ENCODE measurements at regions not wholly inside any gene's neighbourhood (a gene's known extent, or its start where the extent isn't known, plus 50 kb on each side); places are given as distances from the start of the nearest gene placed in this dataset.

DNA sequence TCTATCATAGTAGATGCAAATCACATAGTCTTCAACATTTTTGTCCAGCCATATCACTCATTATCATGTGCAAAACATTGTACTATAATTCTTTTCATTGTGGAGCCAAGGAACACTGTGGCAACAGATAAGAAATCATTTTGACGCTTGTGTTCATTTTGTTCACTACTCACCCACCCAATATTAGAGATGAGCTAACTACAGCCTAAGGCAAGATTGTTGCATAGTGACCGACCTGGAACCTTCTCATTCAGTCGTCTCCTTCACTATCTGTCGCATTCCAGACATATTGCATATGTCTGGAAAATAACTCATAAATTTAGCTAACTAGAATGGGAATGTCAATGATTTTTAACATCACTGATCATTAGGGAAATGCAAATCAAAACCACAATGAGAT lies 270.3 kb downstream of the CGGBP1 start:
- Histone ChIP-seq H3K36me3 (ENCODE audit: insufficient read depth, low read length) (no peaks in the 10 kb centered on the region), H2AFZ (ENCODE audit: low read length, unreplicated experiment) (no peak overlapping the region), H3K27me3 (ENCODE audit: insufficient read depth, low read length) (peaks cover 34% of the 10 kb centered on the region), H3K79me2 (ENCODE audit: control insufficient read depth, insufficient read depth, low read length, unreplicated experiment) (no peaks in the 10 kb centered on the region), H3K4me1 (ENCODE audit: control insufficient read depth, insufficient read depth, low read length, unreplicated experiment) (no peaks in the 10 kb centered on the region), H3K4me3 (ENCODE audit: low read depth, low read length) (no peak overlapping the region), H3K27ac (ENCODE audit: low read depth, low read length) (no peak overlapping the region)

DNA sequence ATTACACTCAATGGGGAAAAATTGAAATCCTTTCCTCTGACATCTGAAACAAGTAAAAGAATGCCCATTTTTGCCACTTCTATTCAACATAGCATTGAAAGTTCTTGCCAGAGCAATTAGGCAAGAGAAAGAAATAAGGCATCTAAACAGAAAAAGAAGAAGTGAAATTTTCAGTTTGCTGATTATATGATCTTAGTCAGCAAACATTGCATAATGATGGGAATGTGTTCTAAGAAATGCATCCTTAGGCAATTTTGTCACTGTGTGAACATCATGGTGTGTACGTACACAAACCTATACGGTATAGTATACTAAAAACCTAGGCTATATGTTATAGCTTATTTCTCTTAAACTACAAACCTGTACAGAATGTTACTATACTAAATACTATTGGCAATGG lies 278.0 kb downstream of the CGGBP1 start:
- H3K4me1 ChIP-seq (ENCODE audit: control insufficient read depth, insufficient read depth, low read length, unreplicated experiment) = no peaks in the 10 kb centered on the region
- no peaks in the 10 kb centered on the region for H3K36me3 ChIP-seq (ENCODE audit: insufficient read depth, low read length)
- no peak overlapping the region for H2AFZ ChIP-seq (ENCODE audit: low read length, unreplicated experiment)
- no peaks in the 10 kb centered on the region for H3K79me2 ChIP-seq (ENCODE audit: control insufficient read depth, insufficient read depth, low read length, unreplicated experiment)
- no peak overlapping the region for H3K27ac ChIP-seq (ENCODE audit: low read depth, low read length)
- H3K27me3 ChIP-seq (ENCODE audit: insufficient read depth, low read length) = peaks cover 7% of the 10 kb centered on the region
- H3K4me3 ChIP-seq (ENCODE audit: low read depth, low read length) = no peak overlapping the region

DNA sequence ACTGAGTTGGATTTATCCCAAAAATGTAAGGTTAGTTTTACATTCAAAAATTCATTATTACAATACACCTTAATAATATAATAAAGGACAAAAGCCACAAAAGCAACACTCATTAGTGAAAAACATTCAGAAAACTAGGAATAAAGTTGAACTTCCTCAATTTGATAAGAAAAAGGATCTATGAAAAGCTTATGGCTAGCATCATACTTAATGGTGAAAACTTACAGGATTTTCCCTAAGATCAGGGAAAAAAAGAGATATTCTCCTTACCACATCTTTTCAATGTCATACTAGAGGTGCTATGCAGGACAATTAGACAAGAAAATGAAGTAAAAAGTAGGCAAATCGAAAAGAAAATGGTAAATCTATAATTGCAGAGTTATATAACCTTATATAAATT lies 279.9 kb downstream of the CGGBP1 start:
- no peaks in the 10 kb centered on the region for H3K36me3 ChIP-seq (ENCODE audit: insufficient read depth, low read length)
- no peaks in the 10 kb centered on the region for H3K4me1 ChIP-seq (ENCODE audit: control insufficient read depth, insufficient read depth, low read length, unreplicated experiment)
- H3K27me3 ChIP-seq (ENCODE audit: insufficient read depth, low read length) = peaks cover 9% of the 10 kb centered on the region
- H3K79me2 ChIP-seq (ENCODE audit: control insufficient read depth, insufficient read depth, low read length, unreplicated experiment) = no peaks in the 10 kb centered on the region
- H3K4me3 ChIP-seq (ENCODE audit: low read depth, low read length) = no peak overlapping the region
- H3K27ac ChIP-seq (ENCODE audit: low read depth, low read length) = no peak overlapping the region
- no peak overlapping the region for H2AFZ ChIP-seq (ENCODE audit: low read length, unreplicated experiment)

DNA sequence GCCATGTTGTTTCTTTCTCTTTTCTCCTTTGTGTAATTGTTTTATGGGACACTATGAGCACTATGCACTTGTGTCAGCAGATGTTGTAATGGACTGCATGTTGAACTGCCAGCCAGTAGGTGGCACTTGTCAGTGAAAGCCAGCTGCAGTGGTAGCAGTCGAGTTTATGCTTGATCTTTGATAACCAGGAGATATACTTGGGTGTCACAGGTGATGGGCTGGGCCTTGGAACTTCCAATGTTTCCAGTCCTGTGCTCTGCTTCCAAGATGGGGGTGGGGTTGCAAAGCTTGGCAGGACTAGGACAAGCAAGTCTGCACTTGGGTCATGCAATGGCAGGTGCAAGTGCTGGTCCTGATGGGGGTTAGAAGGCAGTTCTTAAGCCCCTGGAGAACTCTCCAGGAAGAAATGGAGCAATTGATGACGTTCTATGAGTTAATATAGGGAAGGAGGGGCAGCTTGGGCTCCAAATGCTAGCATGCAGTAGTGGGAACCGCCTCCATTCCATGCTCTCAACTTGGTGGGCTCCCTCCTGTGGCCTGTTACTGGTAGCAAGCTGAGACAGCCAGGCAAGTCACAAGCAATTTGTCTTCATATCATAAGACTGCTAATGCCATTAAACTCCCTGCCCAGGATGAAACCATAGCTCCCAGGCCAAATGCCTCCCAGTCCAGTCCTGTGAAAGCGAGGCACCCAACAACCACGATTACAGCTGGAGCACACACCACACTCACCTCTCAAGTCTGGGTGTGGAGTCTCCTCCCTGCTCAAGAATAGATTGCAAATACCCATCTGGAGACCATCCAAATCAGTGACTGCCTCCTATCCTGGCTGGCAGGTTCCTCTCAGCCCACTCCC lies 287.2 kb downstream of the CGGBP1 start:
- Histone ChIP-seq H3K4me1 (ENCODE audit: control insufficient read depth, insufficient read depth, low read length, unreplicated experiment) (no peaks in the 10 kb centered on the region), H3K27me3 (ENCODE audit: insufficient read depth, low read length) (peaks cover 10% of the 10 kb centered on the region), H3K79me2 (ENCODE audit: control insufficient read depth, insufficient read depth, low read length, unreplicated experiment) (no peaks in the 10 kb centered on the region), H3K27ac (ENCODE audit: low read depth, low read length) (no peak overlapping the region), H2AFZ (ENCODE audit: low read length, unreplicated experiment) (no peak overlapping the region), H3K36me3 (ENCODE audit: insufficient read depth, low read length) (no peaks in the 10 kb centered on the region), H3K4me3 (ENCODE audit: low read depth, low read length) (no peak overlapping the region)

- H3K79me2 ChIP-seq (ENCODE audit: control insufficient read depth, insufficient read depth, low read length, unreplicated experiment) = no peaks in the 10 kb centered on the region
- no peak overlapping the region for H2AFZ ChIP-seq (ENCODE audit: low read length, unreplicated experiment)
- no peaks in the 10 kb centered on the region for H3K36me3 ChIP-seq (ENCODE audit: insufficient read depth, low read length)
- no peak overlapping the region for H3K27ac ChIP-seq (ENCODE audit: low read depth, low read length)
- no peak overlapping the region for H3K4me3 ChIP-seq (ENCODE audit: low read depth, low read length)
- peaks cover 6% of the 10 kb centered on the region; the same call in 1 of the 2 replicates for H3K27me3 ChIP-seq (ENCODE audit: insufficient read depth, low read length)
- H3K4me1 ChIP-seq (ENCODE audit: control insufficient read depth, insufficient read depth, low read length, unreplicated experiment) = no peaks in the 10 kb centered on the region
Measured at GRCh38 chr3:87766721-87767120, 292.1 kb downstream of the CGGBP1 start.

DNA sequence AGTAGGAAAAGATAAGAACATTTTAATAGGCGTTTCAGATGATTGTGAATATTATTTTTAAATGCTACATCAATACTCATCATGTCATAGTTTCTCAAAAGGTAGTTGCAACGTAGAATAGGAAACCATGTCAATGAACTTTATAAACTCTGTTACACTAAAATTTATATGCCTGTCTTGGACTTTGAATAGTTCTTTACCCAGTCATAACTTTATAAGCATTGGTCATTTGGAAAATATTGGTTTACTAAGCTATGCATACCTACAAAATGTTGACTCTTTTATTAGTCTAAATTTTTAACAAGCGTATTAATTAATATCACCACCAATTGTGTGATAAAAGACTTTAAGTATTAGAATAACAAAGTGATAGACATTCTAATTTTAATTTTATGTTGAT lies 293.5 kb downstream of the CGGBP1 start:
- Histone ChIP-seq H3K4me3 (ENCODE audit: low read depth, low read length) (no peak overlapping the region), H2AFZ (ENCODE audit: low read length, unreplicated experiment) (no peak overlapping the region), H3K79me2 (ENCODE audit: control insufficient read depth, insufficient read depth, low read length, unreplicated experiment) (no peaks in the 10 kb centered on the region), H3K27me3 (ENCODE audit: insufficient read depth, low read length) (peaks cover 6% of the 10 kb centered on the region; the same call in 1 of the 2 replicates), H3K27ac (ENCODE audit: low read depth, low read length) (no peak overlapping the region), H3K4me1 (ENCODE audit: control insufficient read depth, insufficient read depth, low read length, unreplicated experiment) (no peaks in the 10 kb centered on the region), H3K36me3 (ENCODE audit: insufficient read depth, low read length) (no peaks in the 10 kb centered on the region)

DNA sequence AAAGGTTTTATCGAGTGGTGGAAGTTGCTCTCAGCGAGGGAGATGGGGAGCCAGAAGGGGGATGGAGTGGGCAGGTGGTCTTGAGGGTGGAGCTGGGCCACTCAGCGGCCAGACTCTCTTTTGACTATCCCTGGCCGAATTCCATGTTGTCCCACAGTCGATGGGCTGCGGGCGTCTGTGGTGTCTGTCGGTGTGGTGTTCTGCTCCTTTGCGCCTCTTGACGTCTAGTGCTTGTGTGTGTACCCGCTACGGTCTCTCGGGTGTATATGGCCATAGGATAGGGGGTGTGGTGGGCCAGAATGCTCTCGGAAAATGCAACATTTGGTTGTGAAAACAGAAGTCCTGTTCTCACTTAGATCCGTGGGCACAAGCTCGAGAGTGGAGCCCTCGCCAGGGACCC lies 297.0 kb downstream of the CGGBP1 start:
- no peaks in the 10 kb centered on the region for H3K27me3 ChIP-seq (ENCODE audit: insufficient read depth, low read length)
- H3K27ac ChIP-seq (ENCODE audit: low read depth, low read length) = no peak overlapping the region

DNA sequence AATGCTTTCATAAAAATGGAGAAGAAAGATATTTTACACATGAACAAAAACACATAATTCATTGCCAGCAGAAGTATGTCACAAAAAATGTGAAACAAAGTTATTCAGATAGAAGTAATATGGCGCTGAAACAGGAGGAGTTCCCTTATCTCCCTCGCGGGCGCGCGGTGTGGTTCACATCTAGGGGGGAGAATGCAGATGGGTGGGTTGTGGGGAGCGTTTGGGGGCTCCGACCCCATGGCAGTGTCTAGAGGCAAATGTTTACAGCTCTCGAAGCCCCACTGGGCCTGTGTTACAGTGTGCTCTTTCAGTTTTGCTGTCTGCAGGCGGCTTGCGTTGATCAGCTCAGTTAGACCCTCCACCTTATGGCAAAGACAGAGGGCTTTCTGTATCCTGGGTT lies 297.5 kb downstream of the CGGBP1 start:
- H3K79me2 ChIP-seq (ENCODE audit: control insufficient read depth, insufficient read depth, low read length, unreplicated experiment) = no peaks in the 10 kb centered on the region
- no peaks in the 10 kb centered on the region for H3K4me1 ChIP-seq (ENCODE audit: control insufficient read depth, insufficient read depth, low read length, unreplicated experiment)
- no peaks in the 10 kb centered on the region for H3K36me3 ChIP-seq (ENCODE audit: insufficient read depth, low read length)
- H3K27ac ChIP-seq (ENCODE audit: low read depth, low read length) = no peak overlapping the region
- H3K4me3 ChIP-seq (ENCODE audit: low read depth, low read length) = no peak overlapping the region
- H3K27me3 ChIP-seq (ENCODE audit: insufficient read depth, low read length) = no peaks in the 10 kb centered on the region
- H2AFZ ChIP-seq (ENCODE audit: low read length, unreplicated experiment) = no peak overlapping the region

More for the DNA sequence above, 297.0 kb downstream of the CGGBP1 start:
- Histone ChIP-seq H3K79me2 (ENCODE audit: control insufficient read depth, insufficient read depth, low read length, unreplicated experiment) (no peaks in the 10 kb centered on the region), H3K4me1 (ENCODE audit: control insufficient read depth, insufficient read depth, low read length, unreplicated experiment) (no peaks in the 10 kb centered on the region), H3K4me3 (ENCODE audit: low read depth, low read length) (no peak overlapping the region), H2AFZ (ENCODE audit: low read length, unreplicated experiment) (no peak overlapping the region), H3K36me3 (ENCODE audit: insufficient read depth, low read length) (no peaks in the 10 kb centered on the region)

- Histone ChIP-seq H3K36me3 (ENCODE audit: insufficient read depth, low read length) (no peaks in the 10 kb centered on the region), H3K27me3 (ENCODE audit: insufficient read depth, low read length) (peaks cover 3% of the 10 kb centered on the region; the same call in 1 of the 2 replicates), H3K79me2 (ENCODE audit: control insufficient read depth, insufficient read depth, low read length, unreplicated experiment) (no peaks in the 10 kb centered on the region), H2AFZ (ENCODE audit: low read length, unreplicated experiment) (no peak overlapping the region), H3K4me1 (ENCODE audit: control insufficient read depth, insufficient read depth, low read length, unreplicated experiment) (no peaks in the 10 kb centered on the region), H3K27ac (ENCODE audit: low read depth, low read length) (no peak overlapping the region), H3K4me3 (ENCODE audit: low read depth, low read length) (no peak overlapping the region)
Measured at GRCh38 chr3:87756616-87757015, 302.2 kb downstream of the CGGBP1 start.

DNA sequence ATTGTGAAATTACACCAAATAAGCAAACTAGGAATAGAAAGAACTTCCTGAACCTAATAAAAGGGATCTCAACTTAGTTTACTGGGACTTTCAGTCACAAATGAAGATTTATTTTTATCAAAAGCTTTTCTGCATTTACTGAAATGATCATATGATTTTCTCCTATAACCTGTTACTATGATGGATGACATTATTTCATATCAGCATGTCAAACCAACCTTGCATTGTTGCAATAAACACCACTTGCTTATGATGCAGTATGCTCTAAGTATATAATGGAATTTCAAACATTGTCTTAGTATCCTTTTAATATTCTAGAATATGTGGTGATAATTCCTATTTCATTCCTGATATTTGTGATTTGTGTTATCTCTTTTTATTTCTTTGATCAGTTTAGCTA lies 303.0 kb downstream of the CGGBP1 start:
- H2AFZ ChIP-seq (ENCODE audit: low read length, unreplicated experiment) = no peak overlapping the region
- no peak overlapping the region for H3K27ac ChIP-seq (ENCODE audit: low read depth, low read length)

GRCh38 chr3:87742250-87742649 lies 316.6 kb downstream of the CGGBP1 start:
- H2AFZ ChIP-seq (ENCODE audit: low read length, unreplicated experiment) = no peak overlapping the region
- H3K36me3 ChIP-seq (ENCODE audit: insufficient read depth, low read length) = no peaks in the 10 kb centered on the region
- no peak overlapping the region for H3K27ac ChIP-seq (ENCODE audit: low read depth, low read length)
- no peaks in the 10 kb centered on the region for H3K79me2 ChIP-seq (ENCODE audit: control insufficient read depth, insufficient read depth, low read length, unreplicated experiment)
- H3K4me3 ChIP-seq (ENCODE audit: low read depth, low read length) = no peak overlapping the region
- H3K4me1 ChIP-seq (ENCODE audit: control insufficient read depth, insufficient read depth, low read length, unreplicated experiment) = no peaks in the 10 kb centered on the region
- H3K27me3 ChIP-seq (ENCODE audit: insufficient read depth, low read length) = no peaks in the 10 kb centered on the region

More for the DNA sequence above, 303.0 kb downstream of the CGGBP1 start:
- H3K4me3 ChIP-seq (ENCODE audit: low read depth, low read length) = no peak overlapping the region
- no peaks in the 10 kb centered on the region for H3K36me3 ChIP-seq (ENCODE audit: insufficient read depth, low read length)
- no peaks in the 10 kb centered on the region for H3K79me2 ChIP-seq (ENCODE audit: control insufficient read depth, insufficient read depth, low read length, unreplicated experiment)
- H3K27me3 ChIP-seq (ENCODE audit: insufficient read depth, low read length) = peaks cover 3% of the 10 kb centered on the region; the same call in 1 of the 2 replicates
- H3K4me1 ChIP-seq (ENCODE audit: control insufficient read depth, insufficient read depth, low read length, unreplicated experiment) = no peaks in the 10 kb centered on the region
